CMK (cell line): ENCODE measurements at regions not wholly inside any gene's neighbourhood (a gene's known extent, or its start where the extent isn't known, plus 50 kb on each side); places are given as distances from the start of the nearest gene placed in this dataset.

Experiments
- DNase-seq: peaks from one replicate; pipeline ENCODE4 v3.0.0-alpha.2; 2010; ENCODE audit warnings: low read depth

- DNase-seq: no peak
Observed at GRCh38 chr1:67991546-67991945, 58.9 kb downstream of the DIRAS3 start.

- DNase-seq: no peak
Observed at GRCh38 chr1:67988066-67988465, 62.4 kb downstream of the DIRAS3 start.

GRCh38 chr1:67987046-67987799 lies 63.2 kb downstream of the DIRAS3 start:
- no peak for DNase-seq

- DNase-seq: no peak
Observed at GRCh38 chr1:67983867-67984266, 66.6 kb downstream of the DIRAS3 start.

- DNase-seq: no peak
Observed at GRCh38 chr1:67980028-67980427, 70.4 kb downstream of the DIRAS3 start.

GRCh38 chr1:67979532-67979931 lies 70.9 kb downstream of the DIRAS3 start:
- no peak for DNase-seq

- DNase-seq: no peak
Observed at GRCh38 chr1:67978890-67979516, 71.4 kb downstream of the DIRAS3 start.

- no peak for DNase-seq
Observed at GRCh38 chr1:67977756-67978155, 72.7 kb downstream of the DIRAS3 start.

- DNase-seq: no peak
Observed at GRCh38 chr1:67973051-67973450, 77.4 kb downstream of the DIRAS3 start.

GRCh38 chr1:67970088-67970487 lies 80.3 kb downstream of the DIRAS3 start:
- no peak for DNase-seq

GRCh38 chr1:67969446-67969845 lies 81.0 kb downstream of the DIRAS3 start:
- no peak for DNase-seq

- no peak for DNase-seq
Observed at GRCh38 chr1:67966666-67967009, 83.8 kb downstream of the DIRAS3 start.

- no peak for DNase-seq
Observed at GRCh38 chr1:67965995-67966665, 84.3 kb downstream of the DIRAS3 start.

GRCh38 chr1:67963263-67963662 lies 87.2 kb downstream of the DIRAS3 start:
- DNase-seq: no peak

GRCh38 chr1:67960766-67961165 lies 89.7 kb downstream of the DIRAS3 start:
- no peak for DNase-seq

GRCh38 chr1:67958472-67958871 lies 92.0 kb downstream of the DIRAS3 start:
- DNase-seq: no peak

GRCh38 chr1:67957066-67957465 lies 93.4 kb downstream of the DIRAS3 start:
- no peak for DNase-seq

- no peak for DNase-seq
Observed at GRCh38 chr1:67956116-67956515, 94.3 kb downstream of the DIRAS3 start.

- DNase-seq: no peak
Observed at GRCh38 chr1:67955591-67955990, 94.8 kb downstream of the DIRAS3 start.

GRCh38 chr1:67953301-67953700 lies 97.1 kb downstream of the DIRAS3 start:
- no peak for DNase-seq

GRCh38 chr1:67952071-67952470 lies 98.4 kb downstream of the DIRAS3 start:
- no peak for DNase-seq

- DNase-seq: no peak
Observed at GRCh38 chr1:67951014-67951413, 99.4 kb downstream of the DIRAS3 start.
